HUES64 (cell line): ENCODE measurements at regions not wholly inside any gene's neighbourhood (a gene's known extent, or its start where the extent isn't known, plus 50 kb on each side); places are given as distances from the start of the nearest gene placed in this dataset.

Experiments
- H3K27ac ChIP-seq: 2 replicates; pipeline ENCODE4 v1.7.0; 2013; ENCODE audit warnings: low read depth, low read length, inconsistent platforms
- H3K27me3 ChIP-seq: 2 replicates; pipeline ENCODE4 v1.6.1; 2013; ENCODE audit warnings: mild to moderate bottlenecking, low read length; ENCODE audit not compliant: insufficient read depth
- H3K36me3 ChIP-seq: 2 replicates; pipeline ENCODE4 v1.6.1; 2013; ENCODE audit warnings: mild to moderate bottlenecking, low read length; ENCODE audit not compliant: insufficient read depth
- H3K4me1 ChIP-seq: 2 replicates; pipeline ENCODE4 v1.6.1; 2013; ENCODE audit warnings: mild to moderate bottlenecking, low read length, moderate library complexity; ENCODE audit not compliant: insufficient read depth
- H3K4me3 ChIP-seq: 2 replicates; pipeline ENCODE4 v1.5.1; 2013; ENCODE audit warnings: mild to moderate bottlenecking, low read length, moderate library complexity
- H3K9ac ChIP-seq: 2 replicates; pipeline ENCODE4 v1.6.1; 2013; ENCODE audit warnings: mild to moderate bottlenecking, low read depth, low read length
- H3K9me3 ChIP-seq: 2 replicates; pipeline ENCODE4 v1.6.1; 2013; ENCODE audit warnings: low read depth, low read length; ENCODE audit not compliant: insufficient read depth
- WGBS: fragments of 150-250, 120-280 bp; methylation state at CpG from one replicate; pipeline ENCODE4 v1.1.7; 2013; ENCODE audit warnings: missing lambda C conversion rate; 5-methylcytosine and 5-hydroxymethylcytosine counted together

DNA sequence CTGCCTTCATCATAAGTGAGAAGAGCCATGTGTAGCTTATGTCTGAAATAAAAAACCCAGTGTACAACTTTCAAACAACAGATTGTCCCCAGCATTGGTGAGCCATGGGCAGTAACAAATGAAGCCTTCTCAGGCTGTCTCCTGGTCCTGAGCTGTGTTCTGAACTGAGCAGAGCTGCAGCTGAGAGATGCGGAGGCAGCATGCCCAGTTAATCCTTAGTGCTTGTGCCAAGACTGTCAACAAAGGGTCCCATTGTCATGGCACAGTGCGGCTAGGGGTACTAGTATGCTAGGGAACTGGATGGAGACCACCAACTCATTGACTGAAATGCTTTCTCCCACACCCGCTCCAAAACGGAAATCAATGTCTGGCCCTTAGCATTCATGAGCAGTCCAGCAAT is 154.3 kb downstream of the RMST start:
- H3K9ac ChIP-seq, result no peak overlapping the region
- WGBS, result 97% methylated on average over 4 of the region's 4 CpGs
- H3K27me3 ChIP-seq, result no peaks in the 10 kb centered on the region
- no peaks in the 10 kb centered on the region for H3K4me1 ChIP-seq
- H3K4me3 ChIP-seq, result no peak overlapping the region
- 0 out of 2 replicates have a peak, but pooled peaks cover 2% of the 10 kb centered on the region for H3K9me3 ChIP-seq
- no peaks in the 10 kb centered on the region for H3K36me3 ChIP-seq
- no peak overlapping the region for H3K27ac ChIP-seq

DNA sequence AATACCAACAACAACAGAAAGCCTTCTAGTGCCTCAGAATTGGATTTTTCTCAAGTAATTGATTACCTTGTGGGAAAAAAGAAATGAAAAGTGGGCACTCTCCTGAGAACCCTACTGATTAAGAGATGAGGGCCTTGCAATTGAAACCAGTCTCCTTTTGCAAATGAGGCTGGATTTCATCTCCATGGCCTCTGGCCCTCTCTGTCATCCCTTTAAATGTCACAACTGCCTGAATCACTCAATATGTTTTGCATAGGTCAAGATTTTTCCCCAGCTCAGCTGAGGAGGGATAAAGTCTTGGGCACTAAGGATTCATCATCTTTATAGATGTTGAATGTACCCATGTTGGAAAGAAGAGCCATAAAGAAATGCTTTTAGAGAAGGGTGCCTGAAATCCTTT is 166.4 kb downstream of the RMST start:
- Histone ChIP-seq H3K9me3 (no peaks in the 10 kb centered on the region), H3K9ac (no peak overlapping the region), H3K36me3 (no peaks in the 10 kb centered on the region), H3K27me3 (no peaks in the 10 kb centered on the region), H3K27ac (no peak overlapping the region), H3K4me1 (no peaks in the 10 kb centered on the region), H3K4me3 (no peak overlapping the region)

DNA sequence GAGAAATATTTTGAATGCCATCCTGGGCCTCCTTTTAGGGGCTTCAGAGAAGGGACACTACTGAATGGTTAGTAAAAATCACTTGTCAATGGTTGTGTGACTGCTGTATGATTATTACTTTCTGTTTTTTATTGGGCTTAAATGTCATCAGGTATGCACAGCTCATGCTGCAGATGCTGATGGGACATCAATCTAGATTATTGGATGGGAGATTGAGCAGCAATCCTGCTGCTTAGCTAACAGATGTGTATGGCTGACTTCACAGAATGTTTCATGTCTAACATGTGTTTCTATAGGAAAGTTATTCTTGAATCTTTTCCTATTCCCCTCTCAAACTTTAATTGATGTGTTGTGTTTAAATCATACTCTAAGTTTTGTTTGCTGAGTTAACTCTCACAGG is 166.8 kb downstream of the RMST start:
- Histone ChIP-seq H3K9me3 (no peaks in the 10 kb centered on the region), H3K9ac (no peak overlapping the region), H3K4me1 (no peaks in the 10 kb centered on the region), H3K4me3 (no peak overlapping the region), H3K36me3 (no peaks in the 10 kb centered on the region), H3K27me3 (no peaks in the 10 kb centered on the region), H3K27ac (no peak overlapping the region)

GRCh38 chr12:97630356-97630755 is 167.8 kb downstream of the RMST start:
- H3K27ac ChIP-seq, result no peak overlapping the region
- no peaks in the 10 kb centered on the region for H3K27me3 ChIP-seq
- H3K36me3 ChIP-seq, result no peaks in the 10 kb centered on the region
- no peak overlapping the region for H3K9ac ChIP-seq
- no peak overlapping the region for H3K4me3 ChIP-seq
- H3K9me3 ChIP-seq, result no peaks in the 10 kb centered on the region
- H3K4me1 ChIP-seq, result no peaks in the 10 kb centered on the region
- WGBS, result 92% methylated on average over 1 of the region's 2 CpGs

GRCh38 chr12:97630875-97631274 is 168.3 kb downstream of the RMST start:
- Histone ChIP-seq H3K4me3 (no peak overlapping the region), H3K4me1 (no peaks in the 10 kb centered on the region; the same call in 1 of the 2 replicates), H3K27ac (no peak overlapping the region), H3K9me3 (no peaks in the 10 kb centered on the region), H3K27me3 (no peaks in the 10 kb centered on the region), H3K36me3 (no peaks in the 10 kb centered on the region), H3K9ac (no peak overlapping the region)
- WGBS, result 96% methylated on average over 3 of the region's 4 CpGs

DNA sequence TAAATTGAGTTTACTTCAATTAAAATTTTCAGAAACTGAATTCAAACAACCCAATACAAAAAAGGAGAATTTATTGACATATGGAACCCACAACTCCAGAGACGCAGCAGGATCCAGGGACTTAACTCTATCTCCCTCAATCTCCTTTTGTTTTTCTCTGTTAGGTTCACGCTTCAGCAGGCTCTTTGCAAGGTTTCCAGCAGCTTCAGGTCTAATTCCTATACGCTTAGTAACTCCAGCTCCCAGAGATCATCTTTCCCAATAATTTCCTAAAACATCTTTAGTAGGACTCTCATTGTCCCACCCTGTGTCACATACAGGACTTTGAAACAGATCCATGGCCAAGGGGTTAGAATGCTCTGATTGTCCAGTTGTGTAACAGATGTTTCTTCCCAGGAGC is 175.2 kb downstream of the RMST start:
- Histone ChIP-seq H3K4me1 (peaks cover 22% of the 10 kb centered on the region; the same call in 1 of the 2 replicates), H3K9ac (no peak overlapping the region), H3K27ac (no peak overlapping the region), H3K4me3 (no peak overlapping the region), H3K36me3 (no peaks in the 10 kb centered on the region), H3K9me3 (no peaks in the 10 kb centered on the region), H3K27me3 (no peaks in the 10 kb centered on the region)
- WGBS, result 84% methylated on average over 3 of the region's 3 CpGs

GRCh38 chr12:97638739-97639138 is 176.1 kb downstream of the RMST start:
- Histone ChIP-seq H3K4me3 (no peak overlapping the region), H3K27ac (no peak overlapping the region), H3K9me3 (no peaks in the 10 kb centered on the region), H3K27me3 (no peaks in the 10 kb centered on the region), H3K36me3 (no peaks in the 10 kb centered on the region), H3K4me1 (peaks cover 22% of the 10 kb centered on the region; the same call in 1 of the 2 replicates), H3K9ac (no peak overlapping the region)
- WGBS, result 100% methylated on average over 1 of the region's 2 CpGs

- H3K36me3 ChIP-seq, result no peaks in the 10 kb centered on the region
- no peaks in the 10 kb centered on the region for H3K9me3 ChIP-seq
- peaks cover 22% of the 10 kb centered on the region; the same call in 1 of the 2 replicates for H3K4me1 ChIP-seq
- no peak overlapping the region for H3K27ac ChIP-seq
- H3K9ac ChIP-seq, result no peak overlapping the region
- no CpG with 5 or more reads among the region's 1 CpG for WGBS
- no peaks in the 10 kb centered on the region for H3K27me3 ChIP-seq
- no peak overlapping the region for H3K4me3 ChIP-seq
Measured at GRCh38 chr12:97639702-97640101, 177.1 kb downstream of the RMST start.

GRCh38 chr12:97640826-97641225 is 178.2 kb downstream of the RMST start:
- Histone ChIP-seq H3K9me3 (no peaks in the 10 kb centered on the region), H3K27ac (no peak overlapping the region), H3K9ac (no peak overlapping the region), H3K27me3 (no peaks in the 10 kb centered on the region), H3K4me1 (peaks cover 22% of the 10 kb centered on the region; the same call in 1 of the 2 replicates), H3K36me3 (no peaks in the 10 kb centered on the region), H3K4me3 (no peak overlapping the region)
- WGBS, result 91% methylated on average over 6 of the region's 6 CpGs

DNA sequence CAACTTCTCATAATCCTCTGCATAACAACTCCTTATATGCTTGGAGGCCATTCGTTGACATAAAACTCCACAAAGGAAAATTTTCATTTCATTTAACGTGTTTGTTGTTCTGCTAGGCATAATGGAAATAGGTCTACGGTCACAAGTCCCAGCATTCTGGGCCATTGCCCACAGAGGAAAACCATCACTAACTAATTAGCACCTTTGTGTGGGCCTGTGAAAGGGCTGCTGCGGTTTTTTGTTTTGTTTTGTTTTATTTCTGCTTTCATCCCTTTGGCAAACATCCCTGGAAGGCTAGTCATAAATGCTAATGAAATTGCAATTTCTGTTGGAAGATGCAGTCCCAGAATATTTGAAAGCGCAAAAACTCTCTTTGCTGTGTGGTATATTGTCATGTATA is 180.3 kb downstream of the RMST start:
- Histone ChIP-seq H3K36me3 (no peaks in the 10 kb centered on the region), H3K4me3 (no peak overlapping the region), H3K9ac (no peak overlapping the region), H3K9me3 (no peaks in the 10 kb centered on the region), H3K27ac (no peak overlapping the region), H3K27me3 (no peaks in the 10 kb centered on the region), H3K4me1 (peaks cover 5% of the 10 kb centered on the region; the same call in 1 of the 2 replicates)
- WGBS, result 82% methylated on average over 5 of the region's 5 CpGs

- H3K27me3 ChIP-seq, result no peaks in the 10 kb centered on the region
- H3K4me3 ChIP-seq, result no peak overlapping the region
- peaks cover 4% of the 10 kb centered on the region; the same call in 1 of the 2 replicates for H3K4me1 ChIP-seq
- no peak overlapping the region for H3K9ac ChIP-seq
- H3K27ac ChIP-seq, result no peak overlapping the region
- H3K36me3 ChIP-seq, result no peaks in the 10 kb centered on the region
- H3K9me3 ChIP-seq, result 0 out of 2 replicates have a peak, but pooled peaks cover 6% of the 10 kb centered on the region
- 96% methylated on average over 7 of the region's 7 CpGs for WGBS
Measured at GRCh38 chr12:97643924-97644323, 181.3 kb downstream of the RMST start.

GRCh38 chr12:97645726-97646125 is 183.1 kb downstream of the RMST start:
- H3K36me3 ChIP-seq, result no peaks in the 10 kb centered on the region
- H3K9ac ChIP-seq, result no peak overlapping the region
- H3K9me3 ChIP-seq, result peaks cover 20% of the 10 kb centered on the region
- no peaks in the 10 kb centered on the region; the same call in 1 of the 2 replicates for H3K4me1 ChIP-seq
- no peaks in the 10 kb centered on the region for H3K27me3 ChIP-seq
- WGBS, result 100% methylated on average over 1 of the region's 1 CpG
- H3K4me3 ChIP-seq, result no peak overlapping the region
- H3K27ac ChIP-seq, result no peak overlapping the region
